AG04449 (cell line): ENCODE measurements at regions not wholly inside any gene's neighbourhood (a gene's known extent, or its start where the extent isn't known, plus 50 kb on each side); places are given as distances from the start of the nearest gene placed in this dataset.

Source experiments
- CTCF ChIA-PET: fragments of 350-600 bp; formaldehyde crosslinking; extraction: SDS; loops from one replicate; lab custom pipeline; 2021; ENCODE audit warnings: antibody characterized with exemption; lab: Yijun Ruan, JAX
- POLR2A ChIA-PET: fragments of 400-600, 350-600 bp; formaldehyde crosslinking; extraction: SDS; loops from one replicate; lab custom pipeline; 2020; ENCODE audit warnings: antibody characterized with exemption, inconsistent platforms; lab: Yijun Ruan, JAX
- DNase-seq: peaks from one replicate; pipeline ENCODE4 v3.0.0-alpha.2; 2010; ENCODE audit warnings: low read depth, low spot score
- H3K4me3 ChIP-seq: 2 replicates; pipeline ENCODE4 v1.5.1; 2011; ENCODE audit warnings: low read depth, mild to moderate bottlenecking, control low read depth, low read length
- TF ChIP-seq, protein P1 (sequence below): IDR thresholded peaks from one replicate; pipeline ENCODE4 v1.5.1; 2011; ENCODE audit warnings: mild to moderate bottlenecking, moderate library complexity, low read length, control low read depth, inconsistent platforms; ENCODE audit not compliant: insufficient read depth; ENCODE audit errors: missing control alignments

- CTCF ChIA-PET = no interaction called here
- POLR2A ChIA-PET = no interaction called here
These were observed 267.0 kb downstream of the DLL1 start for GRCh38 chr6:170023620-170024521.

GRCh38 chr6:170022827-170023619 lies 267.9 kb downstream of the DLL1 start:
- TF ChIP-seq, protein P1, sequence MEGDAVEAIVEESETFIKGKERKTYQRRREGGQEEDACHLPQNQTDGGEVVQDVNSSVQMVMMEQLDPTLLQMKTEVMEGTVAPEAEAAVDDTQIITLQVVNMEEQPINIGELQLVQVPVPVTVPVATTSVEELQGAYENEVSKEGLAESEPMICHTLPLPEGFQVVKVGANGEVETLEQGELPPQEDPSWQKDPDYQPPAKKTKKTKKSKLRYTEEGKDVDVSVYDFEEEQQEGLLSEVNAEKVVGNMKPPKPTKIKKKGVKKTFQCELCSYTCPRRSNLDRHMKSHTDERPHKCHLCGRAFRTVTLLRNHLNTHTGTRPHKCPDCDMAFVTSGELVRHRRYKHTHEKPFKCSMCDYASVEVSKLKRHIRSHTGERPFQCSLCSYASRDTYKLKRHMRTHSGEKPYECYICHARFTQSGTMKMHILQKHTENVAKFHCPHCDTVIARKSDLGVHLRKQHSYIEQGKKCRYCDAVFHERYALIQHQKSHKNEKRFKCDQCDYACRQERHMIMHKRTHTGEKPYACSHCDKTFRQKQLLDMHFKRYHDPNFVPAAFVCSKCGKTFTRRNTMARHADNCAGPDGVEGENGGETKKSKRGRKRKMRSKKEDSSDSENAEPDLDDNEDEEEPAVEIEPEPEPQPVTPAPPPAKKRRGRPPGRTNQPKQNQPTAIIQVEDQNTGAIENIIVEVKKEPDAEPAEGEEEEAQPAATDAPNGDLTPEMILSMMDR = no peak
- CTCF ChIA-PET = no interaction called here
- POLR2A ChIA-PET = no interaction called here
- DNase-seq = no peak
- no peak overlapping the region for H3K4me3 ChIP-seq

More at GRCh38 chr6:170023620-170024521, 267.0 kb downstream of the DLL1 start:
- no peak overlapping the region for H3K4me3 ChIP-seq
- TF ChIP-seq, protein P1 = no peak
- no peak for DNase-seq

- TF ChIP-seq, protein P1 = no peak
- POLR2A ChIA-PET = no interaction called here
- no peak overlapping the region for H3K4me3 ChIP-seq
- CTCF ChIA-PET = no interaction called here
- no peak for DNase-seq
These were observed 268.6 kb downstream of the DLL1 start for GRCh38 chr6:170022291-170022722.

GRCh38 chr6:170021579-170021978 lies 269.3 kb downstream of the DLL1 start:
- no peak overlapping the region for H3K4me3 ChIP-seq
- POLR2A ChIA-PET = no interaction called here
- TF ChIP-seq, protein P1 = no peak
- CTCF ChIA-PET = no interaction called here
- no peak for DNase-seq

GRCh38 chr6:170019818-170020583 lies 268.6 kb downstream of the ERMARD start:
- no peak for DNase-seq
- H3K4me3 ChIP-seq = no peak overlapping the region
- POLR2A ChIA-PET = no interaction called here
- CTCF ChIA-PET = no interaction called here
- TF ChIP-seq, protein P1 = no peak
